Esophagus muscularis mucosa (tissue), 3 donors: ENCODE measurements at regions not wholly inside any gene's neighbourhood (a gene's known extent, or its start where the extent isn't known, plus 50 kb on each side); places are given as distances from the start of the nearest gene placed in this dataset.

Source experiments
- CTCF ChIP-seq, 3 experiments: fragments of 200-600 bp in 2 of 3; fragments of 450-650 bp in 1 of 3; sonication (generic) in 2 of 3; IDR thresholded peaks; one replicate each; pipeline ENCODE4 v1.5.1; 2017 to 2019; ENCODE audit warnings: antibody characterized with exemption in 3 of 3, mild to moderate bottlenecking in 2 of 3, moderate library complexity in 1 of 3
- POLR2A ChIP-seq: fragments of 450-650 bp; IDR thresholded peaks from one replicate; pipeline ENCODE4 v1.6.1; 2017; ENCODE audit warnings: antibody characterized with exemption, moderate library complexity, mild to moderate bottlenecking, low read depth

GRCh38 chr9:2359891-2360471 is 261.6 kb upstream of the VLDLR start:
- TF ChIP-seq CTCF (IDR thresholded peaks at IDR 0.05) (no peak), POLR2A (no peak)
